IMR-90 (cell line): ENCODE measurements at regions not wholly inside any gene's neighbourhood (a gene's known extent, or its start where the extent isn't known, plus 50 kb on each side); places are given as distances from the start of the nearest gene placed in this dataset.
A peak's percentile ranks its signal among the peaks of the same experiment; 100 is the strongest.

Experiments used
- ATAC-seq: fragments of 200-7000 bp; cut with Tn5 transposase; 2 replicates; pipeline ENCODE4 v1.9.1; 2020; ENCODE audit warnings: low read depth, mild to moderate bottlenecking, moderate library complexity
- BruUV-seq: library from RNA; stranded (reverse); fragments of 400-500 nt; replicated peaks from 2 replicates; lab custom pipeline; 2021; lab: Mats Ljungman, UMichigan
- CTCF ChIA-PET: fragments of 300-600 bp; formaldehyde crosslinking; extraction: SDS; loops from one replicate; lab custom pipeline; 2021; ENCODE audit warnings: antibody characterized with exemption; lab: Yijun Ruan, JAX
- POLR2A ChIA-PET: fragments of 300-600 bp; sonication (Branson Sonifier 250); formaldehyde crosslinking; loops from one replicate; lab custom pipeline; 2022; ENCODE audit warnings: antibody characterized with exemption; ENCODE audit not compliant: unreplicated experiment; lab: Charles Lee
- DNase-seq: peaks from one replicate; pipeline ENCODE4 v3.0.0; 2013
- H2AFZ ChIP-seq: replicated peaks from 2 replicates; pipeline ENCODE3; 2013; ENCODE audit warnings: low read length, mild to moderate bottlenecking; ENCODE audit not compliant: poor library complexity
- H2AK5ac ChIP-seq: 2 replicates; pipeline ENCODE4 v1.6.1; 2013; ENCODE audit warnings: low read depth, low read length, inconsistent platforms
- H2AK9ac ChIP-seq: replicated peaks from 2 replicates; pipeline ENCODE3; 2013; ENCODE audit warnings: mild to moderate bottlenecking, low read depth, low read length, moderate library complexity; ENCODE audit not compliant: poor library complexity
- H2BK120ac ChIP-seq: 2 replicates; pipeline ENCODE4 v1.6.1; 2013; ENCODE audit warnings: low read depth, low read length, inconsistent platforms
- H2BK15ac ChIP-seq: 3 replicates; pipeline ENCODE4 v1.6.1; 2013; ENCODE audit warnings: low read depth, low read length, inconsistent platforms
- H2BK20ac ChIP-seq: 2 replicates; pipeline ENCODE4 v1.6.1; 2013; ENCODE audit warnings: low read depth, mild to moderate bottlenecking, inconsistent platforms, low read length, moderate library complexity
- H2BK5ac ChIP-seq: 2 replicates; pipeline ENCODE4 v1.6.1; 2013; ENCODE audit warnings: mild to moderate bottlenecking, low read depth, low read length, inconsistent platforms; ENCODE audit not compliant: poor library complexity, severe bottlenecking
- H3K14ac ChIP-seq: replicated peaks from 2 replicates; pipeline ENCODE4 v1.6.1; 2013; ENCODE audit warnings: low read depth, low read length, inconsistent platforms
- H3K18ac ChIP-seq: 2 replicates; pipeline ENCODE4 v1.6.1; 2013; ENCODE audit warnings: low read depth, low read length, control low read depth
- H3K23ac ChIP-seq: 2 replicates; pipeline ENCODE4 v1.6.1; 2013; ENCODE audit warnings: low read depth, low read length, inconsistent platforms
- H3K27ac ChIP-seq: 2 replicates; pipeline ENCODE4 v1.5.1; 2013; ENCODE audit warnings: mild to moderate bottlenecking, control low read depth, low read length; ENCODE audit not compliant: insufficient read depth
- H3K27me3 ChIP-seq: 2 replicates; pipeline ENCODE4 v1.6.1; 2013; ENCODE audit warnings: low read length; ENCODE audit not compliant: control insufficient read depth, insufficient read depth
- H3K36me3 ChIP-seq: 2 replicates; pipeline ENCODE4 v1.6.1; 2013; ENCODE audit warnings: low read length, mixed read lengths; ENCODE audit not compliant: control insufficient read depth, insufficient read depth
- H3K4ac ChIP-seq: 2 replicates; pipeline ENCODE4 v1.6.1; 2013; ENCODE audit warnings: low read depth, low read length, inconsistent platforms
- H3K4me1 ChIP-seq: 2 replicates; pipeline ENCODE4 v1.6.1; 2013; ENCODE audit warnings: low read length, mixed read lengths; ENCODE audit not compliant: control insufficient read depth, insufficient read depth
- H3K4me2 ChIP-seq: 2 replicates; pipeline ENCODE4 v1.6.1; 2013; ENCODE audit warnings: low read depth, mild to moderate bottlenecking, control low read depth, low read length, moderate library complexity
- H3K4me3 ChIP-seq: 2 replicates; pipeline ENCODE4 v1.5.1; 2013; ENCODE audit warnings: low read depth, mild to moderate bottlenecking, control low read depth, low read length, moderate library complexity; ENCODE audit not compliant: insufficient read depth
- H3K56ac ChIP-seq: 2 replicates; pipeline ENCODE4 v1.6.1; 2013; ENCODE audit warnings: low read length, inconsistent platforms; ENCODE audit not compliant: insufficient read depth; ENCODE audit errors: extremely low read depth
- H3K79me1 ChIP-seq, 2 experiments: 2 replicates each; pipeline ENCODE4 v1.6.1; 2013; ENCODE audit warnings: low read length in 2 of 2, inconsistent platforms in 1 of 2, low read depth in 1 of 2
- H3K9ac ChIP-seq: 2 replicates; pipeline ENCODE4 v1.6.1; 2013; ENCODE audit warnings: low read depth, low read length, control low read depth
- H3K9me1 ChIP-seq: 2 replicates; pipeline ENCODE4 v1.6.1; 2013; ENCODE audit warnings: low read length, inconsistent platforms; ENCODE audit not compliant: insufficient read depth
- H3K9me3 ChIP-seq: 2 replicates; pipeline ENCODE4 v1.6.1; 2013; ENCODE audit warnings: low read length; ENCODE audit not compliant: control insufficient read depth, insufficient read depth
- H4K20me1 ChIP-seq: 2 replicates; pipeline ENCODE4 v1.6.1; 2013; ENCODE audit warnings: low read length, inconsistent platforms; ENCODE audit not compliant: insufficient read depth
- H4K5ac ChIP-seq: 2 replicates; pipeline ENCODE4 v1.6.1; 2013; ENCODE audit warnings: mild to moderate bottlenecking, low read depth, low read length, control low read depth
- H4K8ac ChIP-seq, 2 experiments: 2 replicates each; pipeline ENCODE4 v1.6.1; 2013; ENCODE audit warnings: low read depth in 2 of 2, low read length in 2 of 2, control low read depth in 1 of 2, inconsistent platforms in 1 of 2
- H4K91ac ChIP-seq: 2 replicates; pipeline ENCODE4 v1.6.1; 2013; ENCODE audit warnings: low read depth, low read length, inconsistent platforms; ENCODE audit not compliant: insufficient read depth
- CEBPB ChIP-seq: IDR thresholded peaks from 2 replicates; pipeline ENCODE4 v1.6.1; 2012; ENCODE audit warnings: low read depth, low read length, improper control_type of control experiment
- CHD1 ChIP-seq: IDR thresholded peaks from 2 replicates; pipeline ENCODE4 v1.6.1; 2012; ENCODE audit warnings: low read depth, low read length, improper control_type of control experiment
- CTCF ChIP-seq: conservative IDR thresholded peaks from 2 replicates; pipeline ENCODE4 v1.5.1; 2012; ENCODE audit warnings: mild to moderate bottlenecking, low read depth, low read length, improper control_type of control experiment
- FOS ChIP-seq: fragments of 150-350 bp; IDR thresholded peaks from 2 replicates; pipeline ENCODE4 v1.6.1; 2016; ENCODE audit warnings: low read depth, low read length
- MAZ ChIP-seq: IDR thresholded peaks from 2 replicates; pipeline ENCODE4 v1.6.1; 2012; ENCODE audit warnings: low read depth, mild to moderate bottlenecking, low read length, improper control_type of control experiment, moderate library complexity, borderline replicate concordance
- MXI1 ChIP-seq: IDR thresholded peaks from 2 replicates; pipeline ENCODE4 v1.6.1; 2012; ENCODE audit warnings: low read depth, mild to moderate bottlenecking, low read length, moderate library complexity, borderline replicate concordance
- NFE2L2 ChIP-seq: fragments of 150-350 bp; IDR thresholded peaks from 2 replicates; pipeline ENCODE4 v1.6.1; 2016; ENCODE audit warnings: low read depth, mild to moderate bottlenecking, low read length
- POLR2A ChIP-seq: IDR thresholded peaks from 2 replicates; pipeline ENCODE4 v1.6.1; 2012; ENCODE audit warnings: mild to moderate bottlenecking, low read depth, low read length
- RCOR1 ChIP-seq: IDR thresholded peaks from 2 replicates; pipeline ENCODE4 v1.6.1; 2012; ENCODE audit warnings: mild to moderate bottlenecking, low read length, improper control_type of control experiment; ENCODE audit not compliant: insufficient replicate concordance
- WGBS, 2 experiments: methylation state at CpG; one replicate each; pipeline versions ENCODE4 v1.1.5 to v1.1.7; 2013; ENCODE audit warnings: missing lambda C conversion rate in 2 of 2; ENCODE audit not compliant: insufficient read length in 1 of 2; ENCODE audit errors: extremely low coverage in 2 of 2; 5-methylcytosine and 5-hydroxymethylcytosine counted together
- dilution Hi-C: fragments of 300-500 bp; cut with HindIII; formaldehyde crosslinking; loops from one replicate; pipeline ENCODE4 v1.14.3; 2018; ENCODE audit warnings: low sequenced_read_pairs; ENCODE audit not compliant: unreplicated experiment
- in situ Hi-C: fragments of 300-500 bp; cut with MboI; formaldehyde crosslinking; loops from 3 replicates; pipeline ENCODE4 v1.14.3; 2019; ENCODE audit warnings: low sequenced_read_pairs, inconsistent platforms, mixed read lengths
- intact Hi-C: fragments of 100-400 bp; cut with micrococcal nuclease; formaldehyde crosslinking; loops from 2 replicates; pipeline ENCODE4 v1.10.0; 2022
- TF ChIP-seq, protein P1 (sequence below): fragments of 150-350 bp; IDR thresholded peaks from 2 replicates; pipeline ENCODE4 v1.6.1; 2016; ENCODE audit warnings: low read depth, mild to moderate bottlenecking, low read length, moderate library complexity, borderline replicate concordance

GRCh38 chr11:23280088-23280487 is 419.8 kb upstream of the CCDC179 start:
- Histone ChIP-seq H3K36me3 (no peaks in the 10 kb centered on the region), H3K4me1 (no peaks in the 10 kb centered on the region; the same call in 1 of the 2 replicates), H3K4me3 (no peak overlapping the region), H3K56ac (no peak overlapping the region), H3K27ac (no peak overlapping the region), H2BK15ac (no peak overlapping the region), H4K91ac (no peak overlapping the region), H3K9me1 (0 out of 2 replicates have a peak, but pooled peaks cover 4% of the 10 kb centered on the region), H3K23ac (no peak overlapping the region), H4K20me1 (no peaks in the 10 kb centered on the region), H3K9ac (no peak overlapping the region), H3K4ac (no peak overlapping the region; the same call in 1 of the 2 replicates), H2BK120ac (no peak overlapping the region; the same call in 1 of the 2 replicates), H2BK5ac (peak overlapping the region; percentile 85), H3K18ac (no peak overlapping the region), H3K4me2 (no peak overlapping the region), H2AK5ac (peak overlapping the region; percentile 43; the same call in 1 of the 2 replicates), H4K8ac (no peak overlapping the region), H2BK20ac (no peak overlapping the region), H2AFZ (no peak overlapping the region), H4K5ac (no peak overlapping the region), H2AK9ac (no peak overlapping the region), H3K14ac (no peak overlapping the region; the same call in 1 of the 2 replicates), H3K27me3 (no peaks in the 10 kb centered on the region), H3K9me3 (no peaks in the 10 kb centered on the region), H3K79me1 (no peaks in the 10 kb centered on the region)
- intact Hi-C loops (no loop called here), dilution Hi-C loops (no loop called here), in situ Hi-C loops (no loop called here)
- ATAC-seq (no peak), DNase-seq (peak; percentile 76)
- CTCF ChIA-PET = no interaction called here
- TF ChIP-seq CTCF (no peak), MXI1 (no peak), FOS (no peak), NFE2L2 (no peak), RCOR1 (no peak), CEBPB (no peak), CHD1 (no peak), MAZ (no peak), POLR2A (no peak)
- TF ChIP-seq, protein P1, sequence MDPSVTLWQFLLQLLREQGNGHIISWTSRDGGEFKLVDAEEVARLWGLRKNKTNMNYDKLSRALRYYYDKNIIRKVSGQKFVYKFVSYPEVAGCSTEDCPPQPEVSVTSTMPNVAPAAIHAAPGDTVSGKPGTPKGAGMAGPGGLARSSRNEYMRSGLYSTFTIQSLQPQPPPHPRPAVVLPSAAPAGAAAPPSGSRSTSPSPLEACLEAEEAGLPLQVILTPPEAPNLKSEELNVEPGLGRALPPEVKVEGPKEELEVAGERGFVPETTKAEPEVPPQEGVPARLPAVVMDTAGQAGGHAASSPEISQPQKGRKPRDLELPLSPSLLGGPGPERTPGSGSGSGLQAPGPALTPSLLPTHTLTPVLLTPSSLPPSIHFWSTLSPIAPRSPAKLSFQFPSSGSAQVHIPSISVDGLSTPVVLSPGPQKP = no peak
- WGBS, 2 experiments = 100% methylated on average over 1 of the region's 2 CpGs; no CpG with 5 or more reads in 1 of the 2 experiments
- BruUV-seq = no TSS peak
- POLR2A ChIA-PET = no interaction called here
